ENCODE measurements at regions not wholly inside any gene's neighbourhood (a gene's known extent, or its start where the extent isn't known, plus 50 kb on each side); places are given as distances from the start of the nearest gene placed in this dataset.
"Not testable (repeated sequence)": the region's sequence is repeated elsewhere in the genome, so short reads cannot be mapped to it uniquely, and the experiment has no call there.

- no peaks in the 10 kb centered on the region for H3K27me3 ChIP-seq
- intact Hi-C loops (cut with DNase I), result no loop called here
- no peaks in the 10 kb centered on the region for H3K36me3 ChIP-seq
- H3K4me3 ChIP-seq, result no peak overlapping the region
- no peaks in the 10 kb centered on the region for H3K9me3 ChIP-seq
- ATAC-seq (peak in 1 of 4 donors; percentile 12), DNase-seq (no peak)
- WGBS (ENCODE audit: insufficient coverage, low coverage, low lambda C conversion rate, missing lambda C conversion rate), result 97% methylated on average over 4 of the region's 4 CpGs
- peaks cover 0 to 35% (median 4%) of the 10 kb centered on the region in 4 donors for H3K4me1 ChIP-seq
- H3K27ac ChIP-seq, result no peak overlapping the region
- TF ChIP-seq, protein P1, sequence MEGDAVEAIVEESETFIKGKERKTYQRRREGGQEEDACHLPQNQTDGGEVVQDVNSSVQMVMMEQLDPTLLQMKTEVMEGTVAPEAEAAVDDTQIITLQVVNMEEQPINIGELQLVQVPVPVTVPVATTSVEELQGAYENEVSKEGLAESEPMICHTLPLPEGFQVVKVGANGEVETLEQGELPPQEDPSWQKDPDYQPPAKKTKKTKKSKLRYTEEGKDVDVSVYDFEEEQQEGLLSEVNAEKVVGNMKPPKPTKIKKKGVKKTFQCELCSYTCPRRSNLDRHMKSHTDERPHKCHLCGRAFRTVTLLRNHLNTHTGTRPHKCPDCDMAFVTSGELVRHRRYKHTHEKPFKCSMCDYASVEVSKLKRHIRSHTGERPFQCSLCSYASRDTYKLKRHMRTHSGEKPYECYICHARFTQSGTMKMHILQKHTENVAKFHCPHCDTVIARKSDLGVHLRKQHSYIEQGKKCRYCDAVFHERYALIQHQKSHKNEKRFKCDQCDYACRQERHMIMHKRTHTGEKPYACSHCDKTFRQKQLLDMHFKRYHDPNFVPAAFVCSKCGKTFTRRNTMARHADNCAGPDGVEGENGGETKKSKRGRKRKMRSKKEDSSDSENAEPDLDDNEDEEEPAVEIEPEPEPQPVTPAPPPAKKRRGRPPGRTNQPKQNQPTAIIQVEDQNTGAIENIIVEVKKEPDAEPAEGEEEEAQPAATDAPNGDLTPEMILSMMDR (IDR thresholded peaks at IDR 0.05), result no peak
- TF ChIP-seq POLR2A (IDR thresholded peaks at IDR 0.05), result no peak
Measured at GRCh38 chr2:48200620-48201293, 113.7 kb upstream of the FOXN2 start.

GRCh38 chr2:48201435-48201834 is 113.0 kb upstream of the FOXN2 start:
- WGBS (ENCODE audit: insufficient coverage, low coverage, low lambda C conversion rate, missing lambda C conversion rate), result 83% methylated on average over 2 of the region's 2 CpGs
- ATAC-seq; intact Hi-C loops (cut with DNase I); H3K9me3 ChIP-seq; DNase-seq; H3K27me3 ChIP-seq; H3K27ac ChIP-seq; H3K4me3 ChIP-seq; H3K36me3 ChIP-seq: not testable (repeated sequence)
- peaks cover 0 to 29% (median 4%) of the 10 kb centered on the region in 4 donors for H3K4me1 ChIP-seq

DNA sequence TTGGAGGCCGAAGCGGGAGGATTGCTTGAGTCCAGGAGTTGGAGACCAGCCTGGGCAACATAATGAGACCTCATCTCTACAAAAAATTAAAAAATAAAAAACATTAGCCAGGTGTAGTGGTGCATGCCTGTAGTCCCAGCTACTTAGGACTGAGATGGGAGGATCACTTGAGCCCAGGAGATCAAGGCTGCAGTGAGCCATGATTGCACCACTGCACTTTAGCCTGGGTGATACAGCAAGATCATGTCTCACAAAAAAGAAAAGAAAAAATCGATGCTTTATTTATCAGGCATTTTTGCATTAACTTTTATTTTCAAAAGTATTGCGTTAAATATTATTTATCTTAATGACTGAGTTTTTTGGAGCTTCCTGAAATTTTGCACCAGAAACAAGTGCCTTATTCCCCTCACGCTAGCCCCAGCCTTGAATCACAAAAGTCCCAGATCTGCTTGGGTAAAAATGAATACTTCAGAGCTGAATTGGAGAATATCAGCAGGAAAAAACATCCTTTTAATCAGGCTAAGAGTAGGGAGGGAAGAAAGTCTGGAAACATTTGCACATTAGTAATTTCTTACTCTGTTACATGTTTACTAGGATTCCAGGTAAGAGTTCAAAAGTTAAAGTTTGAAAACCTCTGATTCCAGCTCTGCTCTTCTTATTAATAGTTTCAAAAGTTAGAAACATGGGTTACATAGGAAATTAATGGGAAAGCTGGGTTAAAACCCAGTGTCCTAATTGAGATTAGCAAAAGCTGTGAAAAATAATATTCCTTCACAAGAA is 111.4 kb upstream of the FOXN2 start:
- no peaks in the 10 kb centered on the region for H3K36me3 ChIP-seq
- H3K27me3 ChIP-seq, result no peaks in the 10 kb centered on the region
- TF ChIP-seq POLR2A (IDR thresholded peaks at IDR 0.05), result no peak
- TF ChIP-seq, protein P1 (IDR thresholded peaks at IDR 0.05), result no peak
- no peaks in the 10 kb centered on the region for H3K9me3 ChIP-seq
- WGBS (ENCODE audit: insufficient coverage, low coverage, low lambda C conversion rate, missing lambda C conversion rate), result 64% methylated on average over 5 of the region's 5 CpGs
- H3K27ac ChIP-seq, result peak overlapping the region in 2 of 3 donors; percentile 65 to 70
- intact Hi-C loops (cut with DNase I), result no loop called here
- H3K4me3 ChIP-seq, result no peak overlapping the region
- DNase-seq (no peak), ATAC-seq (peak; percentile 67 to 80 (median 72))
- peaks cover 0 to 13% (median 4%) of the 10 kb centered on the region in 4 donors for H3K4me1 ChIP-seq

DNA sequence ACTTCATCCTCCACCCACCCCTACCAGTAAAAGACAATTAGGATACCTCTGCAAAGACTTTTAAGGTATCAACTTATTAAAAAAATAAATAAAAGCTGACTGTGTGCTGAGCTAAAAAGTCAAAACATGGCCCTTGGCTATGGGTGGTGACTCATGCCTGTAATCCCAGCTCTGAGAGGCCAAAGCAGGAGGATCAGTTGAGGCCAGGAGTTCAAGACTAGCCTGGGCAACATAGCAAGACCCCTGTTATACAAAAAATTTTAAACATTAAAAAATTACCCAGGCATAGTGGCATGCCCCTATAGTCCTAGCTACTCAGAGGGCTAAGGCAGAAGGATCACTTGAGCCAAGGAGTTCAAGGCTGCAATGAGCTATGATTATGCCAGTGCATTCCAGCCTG is 110.8 kb upstream of the FOXN2 start:
- H3K27ac ChIP-seq, result peak overlapping the region in 2 of 3 donors; percentile 65 to 70
- no peak overlapping the region for H3K4me3 ChIP-seq
- H3K36me3 ChIP-seq, result no peaks in the 10 kb centered on the region
- peak in 1 of 4 donors; percentile 10 for ATAC-seq
- DNase-seq, result no peak
- no peaks in the 10 kb centered on the region for H3K27me3 ChIP-seq
- TF ChIP-seq, protein P1 (IDR thresholded peaks at IDR 0.05), result no peak
- no peak for TF ChIP-seq POLR2A (IDR thresholded peaks at IDR 0.05)
- peaks cover 0 to 12% (median 4%) of the 10 kb centered on the region in 4 donors for H3K4me1 ChIP-seq
- intact Hi-C loops (cut with DNase I), result no loop called here
- no peaks in the 10 kb centered on the region for H3K9me3 ChIP-seq

GRCh38 chr2:48204750-48205136 is 109.7 kb upstream of the FOXN2 start:
- Histone ChIP-seq H3K9me3 (no peaks in the 10 kb centered on the region), H3K36me3 (no peaks in the 10 kb centered on the region), H3K4me1 (peaks cover 0 to 12% (median 4%) of the 10 kb centered on the region in 4 donors), H3K27ac (no peak overlapping the region), H3K4me3 (no peak overlapping the region), H3K27me3 (no peaks in the 10 kb centered on the region)
- DNase-seq (no peak), ATAC-seq (no peak)
- TF ChIP-seq, protein P1 (IDR thresholded peaks at IDR 0.05), result no peak
- no peak for TF ChIP-seq POLR2A (IDR thresholded peaks at IDR 0.05)
- WGBS (ENCODE audit: insufficient coverage, low coverage, low lambda C conversion rate, missing lambda C conversion rate), result 100% methylated on average over 1 of the region's 2 CpGs
- intact Hi-C loops (cut with DNase I), result no loop called here

All from right lobe of liver (tissue), 6 donors.